MCF 10A (cell line): ENCODE measurements at regions not wholly inside any gene's neighbourhood (a gene's known extent, or its start where the extent isn't known, plus 50 kb on each side); places are given as distances from the start of the nearest gene placed in this dataset.
"Not testable (repeated sequence)": the region's sequence is repeated elsewhere in the genome, so short reads cannot be mapped to it uniquely, and the experiment has no call there.

ENCODE experiments used
- BruUV-seq: library from RNA; stranded (reverse); fragments of 400-500 nt; replicated peaks from 2 replicates; lab custom pipeline; 2021; lab: Mats Ljungman, UMichigan
- CTCF ChIA-PET: fragments of 300-600 bp; sonication (Branson Sonifier 250); formaldehyde crosslinking; extraction: SDS; loops from one replicate; lab custom pipeline; 2021; ENCODE audit warnings: antibody characterized with exemption, inconsistent platforms; lab: Yijun Ruan, JAX
- POLR2A ChIA-PET: fragments of 300-600, 350-650 bp; sonication (Branson Sonifier 250); formaldehyde crosslinking; extraction: SDS; loops from one replicate; lab custom pipeline; 2020; ENCODE audit warnings: antibody characterized with exemption, inconsistent platforms; lab: Yijun Ruan, JAX
- DNase-seq: peaks from one replicate; pipeline ENCODE4 v3.0.0-alpha.2; 2018; ENCODE audit not compliant: unreplicated experiment
- H3K27ac Mint-ChIP-seq: one replicate; pipeline ENCODE4 v1.8.0; 2022; ENCODE audit warnings: mild to moderate bottlenecking, low read depth, mixed read lengths; ENCODE audit not compliant: unreplicated experiment
- H3K27me3 Mint-ChIP-seq: one replicate; pipeline ENCODE4 v1.8.0; 2022; ENCODE audit warnings: mixed read lengths; ENCODE audit not compliant: insufficient read depth, unreplicated experiment
- H3K36me3 Mint-ChIP-seq: one replicate; pipeline ENCODE4 v1.8.0; 2022; ENCODE audit warnings: mild to moderate bottlenecking, moderate library complexity, mixed read lengths; ENCODE audit not compliant: insufficient read depth, unreplicated experiment
- H3K4me1 Mint-ChIP-seq: one replicate; pipeline ENCODE4 v1.8.0; 2022; ENCODE audit warnings: mixed read lengths; ENCODE audit not compliant: insufficient read depth, unreplicated experiment
- H3K4me3 Mint-ChIP-seq: one replicate; pipeline ENCODE4 v1.8.0; 2022; ENCODE audit warnings: mild to moderate bottlenecking, moderate library complexity, mixed read lengths; ENCODE audit not compliant: unreplicated experiment
- H3K9me3 Mint-ChIP-seq: one replicate; pipeline ENCODE4 v1.8.0; 2022; ENCODE audit warnings: mixed read lengths; ENCODE audit not compliant: unreplicated experiment
- intact Hi-C: fragments of 100-400 bp; cut with micrococcal nuclease; formaldehyde crosslinking; loops from 2 replicates; pipeline ENCODE4 v1.14.1; 2022
- TF ChIP-seq, protein P1 (sequence below): fragments of 200-600 bp; IDR thresholded peaks from one replicate; pipeline ENCODE4 v1.8.0; 2022; ENCODE audit warnings: antibody characterized with exemption, mild to moderate bottlenecking; ENCODE audit not compliant: unreplicated experiment

DNA sequence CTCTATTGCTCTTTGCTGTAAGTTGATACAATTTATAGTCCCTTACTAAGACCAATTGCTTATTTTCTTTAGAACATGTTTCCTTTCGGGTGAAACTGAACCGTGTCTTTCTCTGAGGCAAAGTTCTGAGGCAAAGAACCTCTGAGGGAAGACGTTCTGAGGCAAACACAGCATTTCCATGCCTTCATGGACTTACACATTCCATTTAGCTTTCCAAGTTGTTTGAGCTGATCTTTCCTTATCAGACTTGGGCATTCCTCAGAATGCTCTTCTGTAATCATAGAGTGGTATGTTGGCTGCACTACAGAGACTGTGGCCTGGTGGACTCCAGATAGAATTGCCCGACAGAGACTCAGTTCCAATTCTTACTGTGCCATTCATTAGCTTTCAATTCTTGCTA, 579.1 kb downstream of the KCTD12 start:
- H3K4me1 Mint-ChIP-seq: no peaks in the 10 kb centered on the region
- POLR2A ChIA-PET: no interaction called here
- BruUV-seq: no TSS peak
- TF ChIP-seq, protein P1, sequence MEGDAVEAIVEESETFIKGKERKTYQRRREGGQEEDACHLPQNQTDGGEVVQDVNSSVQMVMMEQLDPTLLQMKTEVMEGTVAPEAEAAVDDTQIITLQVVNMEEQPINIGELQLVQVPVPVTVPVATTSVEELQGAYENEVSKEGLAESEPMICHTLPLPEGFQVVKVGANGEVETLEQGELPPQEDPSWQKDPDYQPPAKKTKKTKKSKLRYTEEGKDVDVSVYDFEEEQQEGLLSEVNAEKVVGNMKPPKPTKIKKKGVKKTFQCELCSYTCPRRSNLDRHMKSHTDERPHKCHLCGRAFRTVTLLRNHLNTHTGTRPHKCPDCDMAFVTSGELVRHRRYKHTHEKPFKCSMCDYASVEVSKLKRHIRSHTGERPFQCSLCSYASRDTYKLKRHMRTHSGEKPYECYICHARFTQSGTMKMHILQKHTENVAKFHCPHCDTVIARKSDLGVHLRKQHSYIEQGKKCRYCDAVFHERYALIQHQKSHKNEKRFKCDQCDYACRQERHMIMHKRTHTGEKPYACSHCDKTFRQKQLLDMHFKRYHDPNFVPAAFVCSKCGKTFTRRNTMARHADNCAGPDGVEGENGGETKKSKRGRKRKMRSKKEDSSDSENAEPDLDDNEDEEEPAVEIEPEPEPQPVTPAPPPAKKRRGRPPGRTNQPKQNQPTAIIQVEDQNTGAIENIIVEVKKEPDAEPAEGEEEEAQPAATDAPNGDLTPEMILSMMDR: no peak
- no peaks in the 10 kb centered on the region for H3K27me3 Mint-ChIP-seq
- no peak for DNase-seq
- no peaks in the 10 kb centered on the region for H3K36me3 Mint-ChIP-seq
- H3K4me3 Mint-ChIP-seq: no peak overlapping the region
- CTCF ChIA-PET: interaction anchor here (0.6 to 1.1 kb wide), 3 partner anchors 25 to 611 kb away, joined by 3 to 7 read pairs (median 3); no protein-coding TSS in a partner anchor
- H3K27ac Mint-ChIP-seq: no peak overlapping the region
- H3K9me3 Mint-ChIP-seq: no peaks in the 10 kb centered on the region
- intact Hi-C loops: loop anchor here (10.0 kb wide), 1 partner anchor 52 kb away; no protein-coding TSS in a partner anchor

DNA sequence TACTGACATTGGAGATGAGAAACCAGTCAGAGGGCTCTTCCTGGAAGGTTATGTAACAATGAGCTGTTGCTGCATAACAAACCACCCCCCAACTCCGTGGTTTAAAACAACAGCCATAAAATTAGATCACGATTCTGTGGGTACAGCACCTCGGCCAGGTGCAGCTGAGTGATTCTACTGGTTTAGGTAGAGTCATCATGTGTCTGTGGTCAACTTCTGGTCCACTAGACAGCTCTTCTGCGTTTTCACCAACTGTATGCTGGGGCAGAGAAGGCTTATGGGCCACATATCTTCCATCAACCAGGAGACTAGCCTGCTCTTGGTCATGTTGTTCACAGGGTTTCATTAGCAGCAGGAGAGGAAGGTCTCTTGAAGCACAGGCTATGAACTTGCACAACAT, 585.5 kb downstream of the KCTD12 start:
- CTCF ChIA-PET: no interaction called here
- POLR2A ChIA-PET: no interaction called here
- intact Hi-C loops: loop anchor here (10.0 kb wide), 1 partner anchor 46 kb away; no protein-coding TSS in a partner anchor
- no peak overlapping the region for H3K4me3 Mint-ChIP-seq
- no peaks in the 10 kb centered on the region for H3K4me1 Mint-ChIP-seq
- no TSS peak for BruUV-seq
- H3K27me3 Mint-ChIP-seq: no peaks in the 10 kb centered on the region
- H3K9me3 Mint-ChIP-seq: no peaks in the 10 kb centered on the region
- no peaks in the 10 kb centered on the region for H3K36me3 Mint-ChIP-seq
- TF ChIP-seq, protein P1: no peak
- no peak overlapping the region for H3K27ac Mint-ChIP-seq
- DNase-seq: no peak

DNA sequence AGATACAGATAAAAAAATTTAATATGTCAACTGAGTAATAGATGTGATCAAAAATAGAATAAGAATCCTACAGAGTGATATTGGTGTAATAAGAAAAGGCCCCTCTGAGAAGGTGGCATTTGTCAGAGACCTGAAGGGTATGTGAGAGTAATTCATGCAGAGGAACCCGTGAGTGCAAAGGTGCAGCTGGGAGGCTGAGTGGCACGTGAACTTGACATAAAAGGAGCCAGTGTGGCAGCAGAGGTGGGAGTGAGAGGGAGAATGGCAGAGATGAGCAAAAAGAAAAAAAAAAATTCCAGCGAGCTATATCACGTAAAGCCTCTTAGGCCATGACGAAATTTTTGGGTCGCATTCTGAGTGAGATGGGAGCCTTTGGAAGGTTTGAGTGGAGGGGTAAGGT, 588.9 kb downstream of the KCTD12 start:
- H3K27ac Mint-ChIP-seq: no peak overlapping the region
- TF ChIP-seq, protein P1: no peak
- DNase-seq: no peak
- ChIA-PET CTCF (no interaction called here), POLR2A (no interaction called here)
- no peaks in the 10 kb centered on the region for H3K27me3 Mint-ChIP-seq
- no TSS peak for BruUV-seq
- peaks cover 11% of the 10 kb centered on the region for H3K4me1 Mint-ChIP-seq
- H3K4me3 Mint-ChIP-seq: no peak overlapping the region
- peaks cover 2% of the 10 kb centered on the region for H3K9me3 Mint-ChIP-seq
- H3K36me3 Mint-ChIP-seq: no peaks in the 10 kb centered on the region
- intact Hi-C loops: loop anchor here (10.0 kb wide), 1 partner anchor 87 kb away; no protein-coding TSS in a partner anchor

DNA sequence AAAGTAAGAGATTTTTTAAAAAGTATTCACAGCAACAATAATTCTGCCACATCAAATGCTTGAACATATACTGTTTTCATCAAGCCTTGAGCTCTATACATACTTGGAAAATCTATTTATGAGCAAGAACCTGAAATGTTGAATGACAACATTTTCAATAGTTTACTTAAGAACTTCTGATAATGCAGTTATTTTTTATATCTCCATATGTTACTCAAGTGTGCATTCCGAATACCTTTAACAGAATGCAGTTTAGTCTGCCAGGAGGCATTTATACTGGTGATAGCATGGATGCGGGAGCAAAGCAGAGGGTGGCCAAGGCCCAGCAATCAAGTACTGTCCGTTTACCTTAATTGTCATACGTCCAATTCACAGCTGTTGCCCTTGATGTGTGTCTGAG, 589.5 kb downstream of the KCTD12 start:
- TF ChIP-seq, protein P1: no peak
- H3K27me3 Mint-ChIP-seq: no peaks in the 10 kb centered on the region
- ChIA-PET CTCF (no interaction called here), POLR2A (interaction anchor here (0.7 kb wide), 1 partner anchor 29 kb away, joined by 3 read pairs; no protein-coding TSS in a partner anchor)
- DNase-seq: no peak
- no TSS peak for BruUV-seq
- intact Hi-C loops: loop anchor here (10.0 kb wide), 1 partner anchor 88 kb away; no protein-coding TSS in a partner anchor
- peaks cover 7% of the 10 kb centered on the region for H3K9me3 Mint-ChIP-seq
- no peaks in the 10 kb centered on the region for H3K36me3 Mint-ChIP-seq
- no peak overlapping the region for H3K27ac Mint-ChIP-seq
- peaks cover 14% of the 10 kb centered on the region for H3K4me1 Mint-ChIP-seq
- no peak overlapping the region for H3K4me3 Mint-ChIP-seq

DNA sequence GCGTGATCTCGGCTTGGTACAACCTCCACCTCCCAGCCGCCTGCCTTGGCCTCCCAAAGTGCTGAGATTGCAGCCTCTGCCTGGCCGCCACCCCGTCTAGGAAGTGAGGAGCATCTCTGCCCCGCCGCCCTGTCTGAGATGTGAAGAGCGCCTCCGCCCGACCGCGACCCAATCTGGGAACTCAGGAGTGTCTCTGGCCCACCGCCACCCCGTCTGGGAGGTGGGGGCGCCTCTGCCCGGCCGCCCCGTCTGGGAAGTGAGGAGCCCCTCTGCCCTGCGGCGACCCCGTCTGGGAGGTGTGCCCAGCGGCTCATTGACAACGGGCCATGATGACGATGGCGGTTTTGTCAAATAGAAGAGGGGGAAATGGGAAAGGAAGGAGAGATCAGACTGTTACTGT, 591.2 kb downstream of the KCTD12 start:
- H3K36me3 Mint-ChIP-seq, CTCF ChIA-PET, H3K27ac Mint-ChIP-seq, H3K27me3 Mint-ChIP-seq, DNase-seq, BruUV-seq, POLR2A ChIA-PET, H3K4me3 Mint-ChIP-seq, H3K9me3 Mint-ChIP-seq: not testable (repeated sequence)
- intact Hi-C loops: loop anchor here (10.0 kb wide), 1 partner anchor 90 kb away; no protein-coding TSS in a partner anchor
- H3K4me1 Mint-ChIP-seq: peaks cover 14% of the 10 kb centered on the region
